Adrenal gland (tissue), 9 donors: ENCODE measurements at regions not wholly inside any gene's neighbourhood (a gene's known extent, or its start where the extent isn't known, plus 50 kb on each side); places are given as distances from the start of the nearest gene placed in this dataset.

ENCODE experiments used
- DNase-seq, 7 donors: peaks; one replicate each; pipeline ENCODE4 v3.0.0-alpha.2; 2019 to 2020
- H3K27ac ChIP-seq, 5 donors: fragments of 200-600 bp; sonication (generic) in 4 of 5; 1 replicate in 3 of 5; 2 replicates in 2 of 5; pipeline versions ENCODE4 v1.5.1 to v1.8.0; 2016 to 2020; ENCODE audit warnings: mild to moderate bottlenecking in 1 of 5
- H3K27me3 ChIP-seq: fragments of 200-600 bp; 2 replicates; pipeline ENCODE4 v1.8.0; 2021
- H3K36me3 ChIP-seq, 2 donors: fragments of 200-600 bp; replicated peaks in 1 of 2; 1 replicate in 1 of 2; 2 replicates in 1 of 2; pipeline versions ENCODE4 v1.5.1 to v1.8.0; 2018 to 2022
- H3K4me1 ChIP-seq, 2 donors: fragments of 200-600 bp; replicated peaks in 1 of 2; 1 replicate in 1 of 2; 2 replicates in 1 of 2; pipeline versions ENCODE4 v1.5.1 to v1.8.0; 2018 to 2021
- H3K4me3 ChIP-seq, 4 donors: fragments of 200-600 bp; sonication (generic) in 3 of 4; one replicate each; pipeline ENCODE4 v1.5.1; 2016 to 2018
- H3K9me3 ChIP-seq, 3 donors: fragments of 200-600 bp; sonication (generic) in 1 of 3; replicated peaks in 1 of 3; 1 replicate in 2 of 3; 2 replicates in 1 of 3; pipeline versions ENCODE4 v1.5.1 to v1.8.0; 2016 to 2021
- POLR2A ChIP-seq, 2 donors: fragments of 450-650 bp; IDR thresholded peaks; one replicate each; pipeline ENCODE4 v1.6.1; 2017; ENCODE audit warnings: antibody characterized with exemption in 2 of 2, mild to moderate bottlenecking in 2 of 2, moderate library complexity in 1 of 2
- WGBS, 4 donors: extraction: QIAGEN DNeasy Blood & Tissue Kit in 2 of 4; methylation state at CpG; one replicate each; pipeline versions ENCODE4 v1.1.5 to v1.1.7; 2013 to 2017; 5-methylcytosine and 5-hydroxymethylcytosine counted together
- intact Hi-C, 2 donors: fragments of 100-400 bp; cut with DNase I; formaldehyde crosslinking; loops; one replicate each; pipeline versions ENCODE4 v1.14.1 to v1.15.0; 2022 to 2023
- TF ChIP-seq, protein P1 (sequence below), 6 experiments: fragments of 450-650 bp in 4 of 6; fragments of 200-600 bp in 2 of 6; sonication (generic) in 1 of 6; IDR thresholded peaks; 1 replicate in 5 of 6; 2 replicates in 1 of 6; pipeline versions ENCODE4 v1.5.1 to v1.8.0; 2016 to 2021; ENCODE audit warnings: antibody characterized with exemption in 6 of 6, mild to moderate bottlenecking in 2 of 6, moderate library complexity in 1 of 6
- donor health status: healthy with polysubstance abuse.
- donor health status: Bipolar disorder and iron deficiency.
- donor health status: DM: yes; HTN: yes; CAD: no.
- donor health status: DM: no; HTN: no; CAD: no.
- donor health status: DM: no; HTN: no; CAD: no.

DNA sequence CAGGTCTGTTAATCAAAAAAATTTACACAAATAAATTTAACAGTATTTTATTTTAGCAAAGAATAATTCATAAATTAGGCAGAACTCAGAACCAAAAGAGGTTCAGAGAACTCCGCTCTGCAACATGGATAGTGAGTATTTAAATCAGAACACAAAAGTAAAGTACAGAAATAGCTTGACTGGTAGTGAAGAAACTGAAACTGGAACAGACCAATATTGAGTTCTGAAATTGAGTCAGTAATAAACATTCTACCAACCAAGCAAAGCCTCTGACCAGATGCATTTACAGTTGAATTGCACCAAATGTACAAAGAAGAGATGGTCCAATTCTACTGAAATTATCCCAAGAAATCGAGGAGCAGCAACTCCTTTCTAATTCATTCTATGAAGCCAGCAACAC is 1542.8 kb downstream of the EFNA5 start:
- no peaks in the 10 kb centered on the region for H3K4me1 ChIP-seq
- H3K27ac ChIP-seq: no peak overlapping the region
- WGBS, 4 donors: 74 to 93% (median 82%) methylated on average over 2 of the region's 2 CpGs
- no peaks in the 10 kb centered on the region for H3K27me3 ChIP-seq
- no peak for DNase-seq
- no peaks in the 10 kb centered on the region for H3K36me3 ChIP-seq
- no peaks in the 10 kb centered on the region for H3K9me3 ChIP-seq
- no peak for TF ChIP-seq POLR2A (IDR thresholded peaks at IDR 0.05)
- TF ChIP-seq, protein P1, sequence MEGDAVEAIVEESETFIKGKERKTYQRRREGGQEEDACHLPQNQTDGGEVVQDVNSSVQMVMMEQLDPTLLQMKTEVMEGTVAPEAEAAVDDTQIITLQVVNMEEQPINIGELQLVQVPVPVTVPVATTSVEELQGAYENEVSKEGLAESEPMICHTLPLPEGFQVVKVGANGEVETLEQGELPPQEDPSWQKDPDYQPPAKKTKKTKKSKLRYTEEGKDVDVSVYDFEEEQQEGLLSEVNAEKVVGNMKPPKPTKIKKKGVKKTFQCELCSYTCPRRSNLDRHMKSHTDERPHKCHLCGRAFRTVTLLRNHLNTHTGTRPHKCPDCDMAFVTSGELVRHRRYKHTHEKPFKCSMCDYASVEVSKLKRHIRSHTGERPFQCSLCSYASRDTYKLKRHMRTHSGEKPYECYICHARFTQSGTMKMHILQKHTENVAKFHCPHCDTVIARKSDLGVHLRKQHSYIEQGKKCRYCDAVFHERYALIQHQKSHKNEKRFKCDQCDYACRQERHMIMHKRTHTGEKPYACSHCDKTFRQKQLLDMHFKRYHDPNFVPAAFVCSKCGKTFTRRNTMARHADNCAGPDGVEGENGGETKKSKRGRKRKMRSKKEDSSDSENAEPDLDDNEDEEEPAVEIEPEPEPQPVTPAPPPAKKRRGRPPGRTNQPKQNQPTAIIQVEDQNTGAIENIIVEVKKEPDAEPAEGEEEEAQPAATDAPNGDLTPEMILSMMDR (IDR thresholded peaks at IDR 0.05): no peak
- intact Hi-C loops: no loop called here
- H3K4me3 ChIP-seq: no peak overlapping the region

DNA sequence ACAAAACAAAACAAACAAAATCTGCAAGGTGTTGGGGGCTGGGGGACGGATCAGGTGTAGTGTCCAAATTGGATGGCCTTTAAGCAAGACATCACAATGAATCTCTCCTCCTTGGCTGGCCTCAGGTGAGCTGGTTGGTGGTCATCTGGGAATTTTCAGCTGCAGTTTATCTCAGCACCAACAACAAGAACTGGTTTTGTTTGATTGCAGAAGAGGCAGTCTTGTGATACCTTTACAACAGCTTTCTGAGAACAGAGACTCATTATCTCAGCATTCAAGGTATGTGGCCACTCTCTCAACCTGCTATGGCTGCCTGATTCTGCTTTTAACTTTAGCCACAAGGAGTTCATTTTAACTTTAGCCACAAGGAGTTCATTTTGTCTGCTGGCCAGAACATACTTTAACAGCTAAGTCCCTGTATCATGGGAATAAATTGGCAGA is 1543.4 kb downstream of the EFNA5 start:
- WGBS, 4 donors: 59 to 81% (median 72%) methylated on average over 1 of the region's 1 CpG
- H3K4me1 ChIP-seq: no peaks in the 10 kb centered on the region
- no peak overlapping the region for H3K27ac ChIP-seq
- no peaks in the 10 kb centered on the region for H3K36me3 ChIP-seq
- H3K9me3 ChIP-seq: no peaks in the 10 kb centered on the region
- H3K4me3 ChIP-seq: no peak overlapping the region
- no peaks in the 10 kb centered on the region for H3K27me3 ChIP-seq
- intact Hi-C loops: no loop called here
- TF ChIP-seq POLR2A (IDR thresholded peaks at IDR 0.05): no peak
- TF ChIP-seq, protein P1 (IDR thresholded peaks at IDR 0.05): no peak
- no peak for DNase-seq

DNA sequence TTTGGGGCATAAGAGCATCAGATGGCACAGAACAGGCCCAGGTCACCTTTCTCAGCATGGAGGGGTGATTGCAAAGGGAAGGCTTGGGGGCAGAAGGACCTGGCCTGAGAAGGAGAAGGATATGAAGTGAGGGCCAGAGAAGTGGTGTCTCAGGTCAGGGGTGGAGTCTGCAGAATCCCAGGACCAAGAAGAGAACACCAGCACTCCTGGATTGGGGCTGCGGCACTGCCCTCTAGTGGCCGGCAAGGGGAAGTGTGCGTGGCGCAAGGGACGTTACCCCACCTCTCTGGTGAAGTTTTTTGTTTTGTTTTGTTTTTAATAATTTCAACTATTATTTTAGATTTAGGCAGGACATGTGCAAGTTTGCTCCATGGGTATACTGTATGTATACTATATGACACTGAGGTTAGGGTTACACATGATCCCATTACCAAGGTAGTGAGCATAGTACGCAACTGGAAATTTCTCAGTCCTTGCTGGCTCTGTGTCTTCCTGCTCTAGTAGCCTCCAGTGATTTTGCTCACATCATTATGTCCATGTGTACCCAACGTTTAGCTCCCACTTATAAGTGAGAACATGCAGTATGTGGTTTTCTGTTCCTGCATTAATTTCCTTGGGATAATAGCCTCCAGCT is 1548.6 kb downstream of the EFNA5 start:
- 70 to 86% (median 77%) methylated on average over 7 of the region's 7 CpGs for WGBS, 4 donors
- intact Hi-C loops: no loop called here
- peak in 6 of 7 donors; percentile 13 to 53 (median 24) for DNase-seq
- Histone ChIP-seq H3K4me3 (no peak overlapping the region), H3K9me3 (no peaks in the 10 kb centered on the region), H3K4me1 (no peaks in the 10 kb centered on the region), H3K27me3 (no peaks in the 10 kb centered on the region), H3K27ac (no peak overlapping the region), H3K36me3 (no peaks in the 10 kb centered on the region)
- no peak for TF ChIP-seq POLR2A (IDR thresholded peaks at IDR 0.05)
- TF ChIP-seq, protein P1 (IDR thresholded peaks at IDR 0.05): peak; percentile 29 to 61 (median 57)

DNA sequence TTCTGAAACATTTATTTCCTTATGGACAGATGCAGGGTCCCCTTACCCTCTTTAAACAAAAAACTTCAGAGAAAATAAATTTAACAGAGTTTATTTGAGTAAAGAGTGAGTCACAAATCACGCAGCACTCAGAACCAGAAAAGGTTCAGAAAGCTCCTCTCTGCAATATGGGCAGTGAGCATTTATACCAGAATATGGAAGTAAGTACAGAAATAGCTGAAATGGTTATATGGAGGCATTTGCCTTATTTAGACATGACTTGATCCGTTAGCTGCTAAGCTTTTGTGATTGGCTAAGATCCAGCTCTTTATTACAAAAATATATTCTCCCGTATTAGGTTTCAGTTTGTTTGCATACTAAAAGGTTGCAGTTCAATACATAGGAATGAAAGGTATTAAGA is 1554.1 kb downstream of the EFNA5 start:
- DNase-seq: no peak
- Histone ChIP-seq H3K27me3 (no peaks in the 10 kb centered on the region), H3K27ac (no peak overlapping the region), H3K36me3 (no peaks in the 10 kb centered on the region), H3K4me3 (no peak overlapping the region), H3K4me1 (no peaks in the 10 kb centered on the region), H3K9me3 (no peaks in the 10 kb centered on the region)
- TF ChIP-seq POLR2A (IDR thresholded peaks at IDR 0.05): no peak
- TF ChIP-seq, protein P1 (IDR thresholded peaks at IDR 0.05): no peak
- WGBS, 4 donors: 76 to 83% (median 78%) methylated on average over 3 of the region's 3 CpGs
- intact Hi-C loops: no loop called here
